ENCODE measurements at regions not wholly inside any gene's neighbourhood (a gene's known extent, or its start where the extent isn't known, plus 50 kb on each side); places are given as distances from the start of the nearest gene placed in this dataset.

DNA sequence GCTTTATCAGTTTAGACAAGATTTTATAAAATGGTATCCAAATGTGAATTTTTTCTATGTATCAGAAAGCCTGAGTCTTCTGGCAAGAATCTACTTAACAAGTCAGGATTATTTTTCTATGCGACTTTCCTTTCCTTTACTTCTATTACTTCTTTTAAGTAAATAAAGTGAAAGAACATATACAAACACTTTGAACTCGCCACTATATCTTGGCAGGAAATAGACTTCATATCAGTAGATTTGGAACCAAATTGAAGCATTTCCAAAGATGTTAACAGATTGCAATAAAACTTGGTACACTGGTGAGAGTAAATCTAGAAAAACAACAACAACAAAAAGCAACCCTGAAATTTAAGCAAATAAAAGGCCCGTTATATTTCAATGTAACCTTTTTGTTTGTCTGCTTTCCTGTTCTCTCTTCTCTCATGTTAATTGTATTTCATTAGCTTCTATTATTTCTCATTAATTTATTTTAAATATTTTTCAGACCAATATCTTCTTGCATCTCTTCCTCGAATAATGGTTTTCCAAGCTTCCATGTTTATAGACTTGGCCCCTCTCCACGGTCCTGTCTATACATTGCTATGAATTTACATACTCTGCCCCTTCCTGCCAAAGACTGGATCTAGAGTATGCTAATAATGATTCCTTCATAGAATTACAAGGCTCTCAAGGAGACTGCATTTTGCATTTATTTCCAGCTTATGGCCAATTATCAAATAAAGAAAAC lies 843.6 kb downstream of the ADGRL2 start:
- no peak for TF ChIP-seq ZBTB7A (IDR thresholded peaks at IDR 0.05; ENCODE audit: low read depth)
- no peak for TF ChIP-seq RAD21 (IDR thresholded peaks at IDR 0.05; ENCODE audit: low read depth)
- TF ChIP-seq CREB1 (IDR thresholded peaks at IDR 0.05; ENCODE audit: low read depth) = no peak
- TF ChIP-seq FOXM1 (IDR thresholded peaks at IDR 0.05; ENCODE audit: borderline replicate concordance, low read depth) = no peak
- TF ChIP-seq, protein P1, sequence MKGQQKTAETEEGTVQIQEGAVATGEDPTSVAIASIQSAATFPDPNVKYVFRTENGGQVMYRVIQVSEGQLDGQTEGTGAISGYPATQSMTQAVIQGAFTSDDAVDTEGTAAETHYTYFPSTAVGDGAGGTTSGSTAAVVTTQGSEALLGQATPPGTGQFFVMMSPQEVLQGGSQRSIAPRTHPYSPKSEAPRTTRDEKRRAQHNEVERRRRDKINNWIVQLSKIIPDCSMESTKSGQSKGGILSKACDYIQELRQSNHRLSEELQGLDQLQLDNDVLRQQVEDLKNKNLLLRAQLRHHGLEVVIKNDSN (IDR thresholded peaks at IDR 0.05) = no peak
- TF ChIP-seq TEAD4 (IDR thresholded peaks at IDR 0.05) = no peak
- no peak for TF ChIP-seq EGR1 (IDR thresholded peaks at IDR 0.05)
- TF ChIP-seq NFIC (IDR thresholded peaks at IDR 0.05) = no peak
- TF ChIP-seq YY1 (IDR thresholded peaks at IDR 0.05; ENCODE audit: low read depth) = no peak
- TF ChIP-seq, protein P2, sequence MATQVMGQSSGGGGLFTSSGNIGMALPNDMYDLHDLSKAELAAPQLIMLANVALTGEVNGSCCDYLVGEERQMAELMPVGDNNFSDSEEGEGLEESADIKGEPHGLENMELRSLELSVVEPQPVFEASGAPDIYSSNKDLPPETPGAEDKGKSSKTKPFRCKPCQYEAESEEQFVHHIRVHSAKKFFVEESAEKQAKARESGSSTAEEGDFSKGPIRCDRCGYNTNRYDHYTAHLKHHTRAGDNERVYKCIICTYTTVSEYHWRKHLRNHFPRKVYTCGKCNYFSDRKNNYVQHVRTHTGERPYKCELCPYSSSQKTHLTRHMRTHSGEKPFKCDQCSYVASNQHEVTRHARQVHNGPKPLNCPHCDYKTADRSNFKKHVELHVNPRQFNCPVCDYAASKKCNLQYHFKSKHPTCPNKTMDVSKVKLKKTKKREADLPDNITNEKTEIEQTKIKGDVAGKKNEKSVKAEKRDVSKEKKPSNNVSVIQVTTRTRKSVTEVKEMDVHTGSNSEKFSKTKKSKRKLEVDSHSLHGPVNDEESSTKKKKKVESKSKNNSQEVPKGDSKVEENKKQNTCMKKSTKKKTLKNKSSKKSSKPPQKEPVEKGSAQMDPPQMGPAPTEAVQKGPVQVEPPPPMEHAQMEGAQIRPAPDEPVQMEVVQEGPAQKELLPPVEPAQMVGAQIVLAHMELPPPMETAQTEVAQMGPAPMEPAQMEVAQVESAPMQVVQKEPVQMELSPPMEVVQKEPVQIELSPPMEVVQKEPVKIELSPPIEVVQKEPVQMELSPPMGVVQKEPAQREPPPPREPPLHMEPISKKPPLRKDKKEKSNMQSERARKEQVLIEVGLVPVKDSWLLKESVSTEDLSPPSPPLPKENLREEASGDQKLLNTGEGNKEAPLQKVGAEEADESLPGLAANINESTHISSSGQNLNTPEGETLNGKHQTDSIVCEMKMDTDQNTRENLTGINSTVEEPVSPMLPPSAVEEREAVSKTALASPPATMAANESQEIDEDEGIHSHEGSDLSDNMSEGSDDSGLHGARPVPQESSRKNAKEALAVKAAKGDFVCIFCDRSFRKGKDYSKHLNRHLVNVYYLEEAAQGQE (IDR thresholded peaks at IDR 0.05; ENCODE audit: low read depth) = no peak
- TF ChIP-seq TAF1 (IDR thresholded peaks at IDR 0.05; ENCODE audit: low read depth) = no peak
- no peak for TF ChIP-seq EP300 (IDR thresholded peaks at IDR 0.05; ENCODE audit: borderline replicate concordance)
- TF ChIP-seq TCF12 (IDR thresholded peaks at IDR 0.05; ENCODE audit: low read depth) = no peak
- TF ChIP-seq, protein P3, sequence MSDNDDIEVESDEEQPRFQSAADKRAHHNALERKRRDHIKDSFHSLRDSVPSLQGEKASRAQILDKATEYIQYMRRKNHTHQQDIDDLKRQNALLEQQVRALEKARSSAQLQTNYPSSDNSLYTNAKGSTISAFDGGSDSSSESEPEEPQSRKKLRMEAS (IDR thresholded peaks at IDR 0.05) = no peak
- no peak for TF ChIP-seq CEBPB (IDR thresholded peaks at IDR 0.05)

DNA sequence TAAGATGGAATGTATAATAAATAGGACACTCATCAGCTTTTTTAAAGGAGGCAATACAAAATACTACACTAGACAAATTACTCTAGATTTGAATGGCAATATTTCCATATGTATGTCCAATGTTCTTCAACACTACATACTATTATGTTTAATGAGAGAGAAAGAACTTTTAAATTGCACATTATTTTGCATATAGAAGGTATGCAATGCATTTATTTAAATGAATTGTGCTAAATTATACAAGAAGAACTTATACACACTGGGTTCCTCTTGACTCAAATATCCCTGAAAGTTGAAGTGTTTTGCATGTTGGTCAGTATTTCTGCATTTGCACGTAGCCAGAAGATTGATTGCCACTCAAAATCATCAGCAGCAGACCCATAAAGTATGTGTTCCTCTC lies 839.6 kb downstream of the ADGRL2 start:
- TF ChIP-seq EGR1 (IDR thresholded peaks at IDR 0.05) (no peak), TAF1 (IDR thresholded peaks at IDR 0.05; ENCODE audit: low read depth) (no peak), CEBPB (IDR thresholded peaks at IDR 0.05) (no peak), FOXM1 (IDR thresholded peaks at IDR 0.05; ENCODE audit: borderline replicate concordance, low read depth) (no peak), TCF12 (IDR thresholded peaks at IDR 0.05; ENCODE audit: low read depth) (no peak), ZBTB7A (IDR thresholded peaks at IDR 0.05; ENCODE audit: low read depth) (no peak), EP300 (IDR thresholded peaks at IDR 0.05; ENCODE audit: borderline replicate concordance) (no peak), CREB1 (IDR thresholded peaks at IDR 0.05; ENCODE audit: low read depth) (no peak), NFIC (IDR thresholded peaks at IDR 0.05) (no peak), TEAD4 (IDR thresholded peaks at IDR 0.05) (no peak), YY1 (IDR thresholded peaks at IDR 0.05; ENCODE audit: low read depth) (no peak), RAD21 (IDR thresholded peaks at IDR 0.05; ENCODE audit: low read depth) (no peak)
- TF ChIP-seq, protein P1 (IDR thresholded peaks at IDR 0.05) = no peak
- TF ChIP-seq, protein P3 (IDR thresholded peaks at IDR 0.05) = no peak
- TF ChIP-seq, protein P2 (IDR thresholded peaks at IDR 0.05; ENCODE audit: low read depth) = no peak

DNA sequence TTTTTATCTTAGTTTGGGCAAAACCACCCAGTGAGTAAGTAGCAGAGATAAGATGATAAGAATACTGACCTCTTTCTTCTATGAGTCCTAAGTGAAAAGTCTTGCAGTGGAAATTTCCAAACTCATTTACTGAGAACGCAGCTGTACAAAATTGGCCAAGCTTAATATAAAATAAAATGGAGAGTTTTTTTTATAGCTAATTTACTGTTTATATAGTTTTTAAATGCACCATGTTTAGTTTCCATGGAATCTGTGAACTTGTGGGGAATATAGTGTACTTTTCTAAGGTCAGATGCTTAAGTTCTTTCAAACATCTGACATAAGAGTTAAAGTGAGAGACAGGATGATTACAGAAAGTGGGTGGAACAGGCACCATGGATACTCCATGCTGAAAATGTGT lies 833.5 kb downstream of the ADGRL2 start:
- TF ChIP-seq, protein P3 (IDR thresholded peaks at IDR 0.05) = no peak
- TF ChIP-seq RAD21 (IDR thresholded peaks at IDR 0.05; ENCODE audit: low read depth) (no peak), EP300 (IDR thresholded peaks at IDR 0.05; ENCODE audit: borderline replicate concordance) (no peak), TCF12 (IDR thresholded peaks at IDR 0.05; ENCODE audit: low read depth) (no peak), YY1 (IDR thresholded peaks at IDR 0.05; ENCODE audit: low read depth) (no peak), ZBTB7A (IDR thresholded peaks at IDR 0.05; ENCODE audit: low read depth) (no peak), FOXM1 (IDR thresholded peaks at IDR 0.05; ENCODE audit: borderline replicate concordance, low read depth) (no peak), TEAD4 (IDR thresholded peaks at IDR 0.05) (no peak)
- TF ChIP-seq, protein P2 (IDR thresholded peaks at IDR 0.05; ENCODE audit: low read depth) = no peak

DNA sequence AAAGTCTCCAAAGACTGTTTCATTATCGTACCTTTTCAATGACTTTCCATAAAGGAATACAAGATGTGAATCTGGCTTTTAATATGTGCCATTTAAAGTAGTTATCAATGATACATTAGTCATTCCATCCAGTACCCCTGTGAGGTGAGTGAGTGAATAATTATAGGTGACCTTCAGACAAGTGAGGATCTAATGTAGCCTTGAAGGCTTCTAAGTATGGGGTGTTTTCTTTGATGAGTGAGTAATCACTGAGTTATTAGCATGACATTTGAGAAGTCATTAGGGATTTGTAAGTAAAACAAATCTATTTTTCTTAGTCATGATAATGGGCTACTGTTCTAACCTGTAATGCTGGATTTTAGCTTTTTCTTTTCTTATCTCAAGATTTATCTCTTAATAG lies 831.4 kb downstream of the ADGRL2 start:
- TF ChIP-seq ZBTB7A (IDR thresholded peaks at IDR 0.05; ENCODE audit: low read depth) (no peak), TCF12 (IDR thresholded peaks at IDR 0.05; ENCODE audit: low read depth) (no peak), EP300 (IDR thresholded peaks at IDR 0.05; ENCODE audit: borderline replicate concordance) (no peak), CEBPB (IDR thresholded peaks at IDR 0.05) (no peak), EGR1 (IDR thresholded peaks at IDR 0.05) (no peak), NFIC (IDR thresholded peaks at IDR 0.05) (no peak), TEAD4 (IDR thresholded peaks at IDR 0.05) (no peak), CREB1 (IDR thresholded peaks at IDR 0.05; ENCODE audit: low read depth) (no peak), YY1 (IDR thresholded peaks at IDR 0.05; ENCODE audit: low read depth) (no peak), TAF1 (IDR thresholded peaks at IDR 0.05; ENCODE audit: low read depth) (no peak), RAD21 (IDR thresholded peaks at IDR 0.05; ENCODE audit: low read depth) (no peak), FOXM1 (IDR thresholded peaks at IDR 0.05; ENCODE audit: borderline replicate concordance, low read depth) (no peak)
- TF ChIP-seq, protein P1 (IDR thresholded peaks at IDR 0.05) = no peak
- TF ChIP-seq, protein P3 (IDR thresholded peaks at IDR 0.05) = no peak
- TF ChIP-seq, protein P2 (IDR thresholded peaks at IDR 0.05; ENCODE audit: low read depth) = no peak

All from Ishikawa (cell line).